OCI-LY3 (cell line): ENCODE measurements at regions not wholly inside any gene's neighbourhood (a gene's known extent, or its start where the extent isn't known, plus 50 kb on each side); places are given as distances from the start of the nearest gene placed in this dataset.

Experiments
- CTCF ChIP-seq: fragments of 200-600, 300-600 bp; sonication (generic); IDR thresholded peaks from 2 replicates; pipeline ENCODE4 v1.5.1; 2014; ENCODE audit warnings: antibody characterized with exemption, low read length, low read depth
- EZH2phosphoT487 ChIP-seq: fragments of 200-600 bp; shearing (Covaris generic); IDR thresholded peaks from 2 replicates; pipeline ENCODE4 v1.6.1; 2018; ENCODE audit warnings: antibody characterized with exemption, mixed run types, low read depth

GRCh38 chr13:55673910-55674309 lies 1466.8 kb upstream of the PRR20A start:
- TF ChIP-seq CTCF: no peak
- no peak for TF ChIP-seq EZH2phosphoT487
